GM20431 (cell line): ENCODE measurements at regions not wholly inside any gene's neighbourhood (a gene's known extent, or its start where the extent isn't known, plus 50 kb on each side); places are given as distances from the start of the nearest gene placed in this dataset.

Experiments
- in situ Hi-C: fragments of 300-500 bp; cut with MseI, MboI; formaldehyde crosslinking; loops from one replicate; pipeline ENCODE4 v1.15.0; 2020; ENCODE audit warnings: low sequenced_read_pairs; ENCODE audit not compliant: unreplicated experiment

GRCh38 chr4:23674694-23675093 is 215.2 kb downstream of the PPARGC1A start:
- in situ Hi-C loops, result no loop called here

- in situ Hi-C loops, result no loop called here
Observed at GRCh38 chr4:23667659-23668058, 222.2 kb downstream of the PPARGC1A start.

GRCh38 chr4:23660865-23661264 is 229.0 kb downstream of the PPARGC1A start:
- in situ Hi-C loops, result no loop called here

- in situ Hi-C loops, result no loop called here
Observed at GRCh38 chr4:23654791-23655190, 235.1 kb downstream of the PPARGC1A start.

- in situ Hi-C loops, result no loop called here
Observed at GRCh38 chr4:23648854-23649596, 240.8 kb downstream of the PPARGC1A start.

GRCh38 chr4:23635468-23635867 is 254.4 kb downstream of the PPARGC1A start:
- in situ Hi-C loops, result no loop called here

- in situ Hi-C loops, result no loop called here
Observed at GRCh38 chr4:23631255-23631950, 258.4 kb downstream of the PPARGC1A start.

GRCh38 chr4:23630110-23630509 is 259.7 kb downstream of the PPARGC1A start:
- in situ Hi-C loops, result no loop called here

GRCh38 chr4:23629421-23629820 is 260.4 kb downstream of the PPARGC1A start:
- in situ Hi-C loops, result no loop called here

GRCh38 chr4:23614284-23614892 is 275.5 kb downstream of the PPARGC1A start:
- in situ Hi-C loops, result no loop called here

GRCh38 chr4:23613782-23614181 is 276.1 kb downstream of the PPARGC1A start:
- in situ Hi-C loops, result no loop called here

GRCh38 chr4:23602720-23603119 is 287.1 kb downstream of the PPARGC1A start:
- in situ Hi-C loops, result no loop called here

GRCh38 chr4:23594125-23594524 is 295.7 kb downstream of the PPARGC1A start:
- in situ Hi-C loops, result no loop called here

GRCh38 chr4:23590431-23590830 is 299.4 kb downstream of the PPARGC1A start:
- in situ Hi-C loops, result no loop called here

- in situ Hi-C loops, result no loop called here
Observed at GRCh38 chr4:23584024-23584423, 305.8 kb downstream of the PPARGC1A start.

- in situ Hi-C loops, result no loop called here
Observed at GRCh38 chr4:23582671-23583070, 307.2 kb downstream of the PPARGC1A start.

GRCh38 chr4:23579166-23579565 is 310.7 kb downstream of the PPARGC1A start:
- in situ Hi-C loops, result no loop called here

GRCh38 chr4:23577398-23577797 is 312.4 kb downstream of the PPARGC1A start:
- in situ Hi-C loops, result no loop called here

- in situ Hi-C loops, result no loop called here
Observed at GRCh38 chr4:23572382-23572781, 317.5 kb downstream of the PPARGC1A start.

GRCh38 chr4:23567338-23567737 is 322.5 kb downstream of the PPARGC1A start:
- in situ Hi-C loops, result no loop called here

GRCh38 chr4:23560748-23561147 is 329.1 kb downstream of the PPARGC1A start:
- in situ Hi-C loops, result no loop called here
